ENCODE measurements at regions not wholly inside any gene's neighbourhood (a gene's known extent, or its start where the extent isn't known, plus 50 kb on each side); places are given as distances from the start of the nearest gene placed in this dataset.

- BruUV-seq (replicated peaks) = no TSS peak
- intact Hi-C loops (cut with micrococcal nuclease) = no loop called here
- Histone ChIP-seq H2AFZ (ENCODE audit: low read depth, low read length) (no peak overlapping the region), H3K9ac (ENCODE audit: insufficient read depth in 1 of 2, low read depth in 2 of 2, low read length in 2 of 2) (no peak overlapping the region), H3K4me3 (no peak overlapping the region), H3K9me3 (replicated peaks; ENCODE audit: control insufficient read depth, insufficient read depth, low read depth, low read length) (no peaks in the 10 kb centered on the region), H3K79me2 (ENCODE audit: control insufficient read depth, insufficient read depth, low read length) (no peaks in the 10 kb centered on the region), H3K36me3 (ENCODE audit: control insufficient read depth, insufficient read depth, low read length) (no peaks in the 10 kb centered on the region), H3K27ac (ENCODE audit: extremely low read depth, low read depth, low read length) (no peak overlapping the region), H4K20me1 (replicated peaks; ENCODE audit: control insufficient read depth, insufficient read depth, low read length) (no peaks in the 10 kb centered on the region), H3K4me1 (replicated peaks in 1 of 2; ENCODE audit: control insufficient read depth in 2 of 2, insufficient read depth in 2 of 2, low read length in 2 of 2) (no peaks in the 10 kb centered on the region; a peak in 2 of 5 replicates), H3K4me2 (ENCODE audit: insufficient read depth, low read length) (no peak overlapping the region), H3K9me1 (ENCODE audit: control insufficient read depth, insufficient read depth, low read length) (no peaks in the 10 kb centered on the region), H3K27me3 (ENCODE audit: control insufficient read depth in 2 of 2, insufficient read depth in 2 of 2, low read length in 2 of 2) (peaks cover 17 to 25% of the 10 kb centered on the region in 2 experiments; a peak in 4 of 5 replicates)
- ChIA-PET POLR2A (interaction anchor here (0.6 to 0.7 kb wide), 2 partner anchors 114 to 1642 kb away, joined by 3 read pairs; no protein-coding TSS in a partner anchor), CTCF (ENCODE audit: low intra/inter-chr PET ratio) (no interaction called here)
- DNase-seq (ENCODE audit: extremely low read depth in 1 of 4, low spot score in 3 of 4) (peak in 1 of 4 experiments; percentile 13), FAIRE-seq (no peak), ATAC-seq (no peak)
- WGBS (ENCODE audit: insufficient coverage, low coverage, missing lambda C conversion rate) = 1% methylated on average over 7 of the region's 7 CpGs
- in situ Hi-C loops (cut with MboI) = no loop called here
- TF ChIP-seq ZNF384 (IDR thresholded peaks at IDR 0.05; ENCODE audit: low read depth, low read length) (peak; percentile 67), LCOR (CRISPR knock-in tag; IDR thresholded peaks at IDR 0.05) (no peak), ATF1 (CRISPR knock-in tag; IDR thresholded peaks at IDR 0.05) (no peak), ATF1 (tag; IDR thresholded peaks at IDR 0.05) (no peak), ZC3H4 (CRISPR knock-in tag; IDR thresholded peaks at IDR 0.05; ENCODE audit: borderline replicate concordance) (no peak), ZC3H8 (IDR thresholded peaks at IDR 0.05) (no peak), NFIC (IDR thresholded peaks at IDR 0.05) (peak; percentile 83), ZNF311 (CRISPR knock-in tag; IDR thresholded peaks at IDR 0.05) (no peak), NFIX (CRISPR knock-in tag; IDR thresholded peaks at IDR 0.05; ENCODE audit: low read depth) (peak; percentile 54), RCOR1 (IDR thresholded peaks at IDR 0.05; ENCODE audit: borderline replicate concordance in 1 of 2, low read depth in 2 of 2, low read length in 2 of 2) (peak in 1 of 2 experiments; percentile 28; a peak in 1 of 4 replicates), KDM1A (IDR thresholded peaks at IDR 0.05) (no peak), MTA3 (IDR thresholded peaks at IDR 0.05; ENCODE audit: borderline replicate concordance) (no peak), MAZ (CRISPR knock-in tag; conservative IDR thresholded peaks at IDR 0.05 in 1 of 2, IDR thresholded peaks at IDR 0.05 in 1 of 2) (no peak), XRCC4 (IDR thresholded peaks at IDR 0.05; ENCODE audit: extremely low read depth, insufficient read depth, insufficient read length) (no peak)
- TF ChIP-seq, protein P1, sequence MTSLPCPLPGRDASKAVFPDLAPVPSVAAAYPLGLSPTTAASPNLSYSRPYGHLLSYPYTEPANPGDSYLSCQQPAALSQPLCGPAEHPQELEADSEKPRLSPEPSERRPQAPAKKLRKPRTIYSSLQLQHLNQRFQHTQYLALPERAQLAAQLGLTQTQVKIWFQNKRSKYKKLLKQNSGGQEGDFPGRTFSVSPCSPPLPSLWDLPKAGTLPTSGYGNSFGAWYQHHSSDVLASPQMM (CRISPR knock-in tag; IDR thresholded peaks at IDR 0.05) = no peak
- TF ChIP-seq, protein P2, sequence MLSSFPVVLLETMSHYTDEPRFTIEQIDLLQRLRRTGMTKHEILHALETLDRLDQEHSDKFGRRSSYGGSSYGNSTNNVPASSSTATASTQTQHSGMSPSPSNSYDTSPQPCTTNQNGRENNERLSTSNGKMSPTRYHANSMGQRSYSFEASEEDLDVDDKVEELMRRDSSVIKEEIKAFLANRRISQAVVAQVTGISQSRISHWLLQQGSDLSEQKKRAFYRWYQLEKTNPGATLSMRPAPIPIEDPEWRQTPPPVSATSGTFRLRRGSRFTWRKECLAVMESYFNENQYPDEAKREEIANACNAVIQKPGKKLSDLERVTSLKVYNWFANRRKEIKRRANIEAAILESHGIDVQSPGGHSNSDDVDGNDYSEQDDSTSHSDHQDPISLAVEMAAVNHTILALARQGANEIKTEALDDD (IDR thresholded peaks at IDR 0.05) = no peak
- TF ChIP-seq, protein P3, sequence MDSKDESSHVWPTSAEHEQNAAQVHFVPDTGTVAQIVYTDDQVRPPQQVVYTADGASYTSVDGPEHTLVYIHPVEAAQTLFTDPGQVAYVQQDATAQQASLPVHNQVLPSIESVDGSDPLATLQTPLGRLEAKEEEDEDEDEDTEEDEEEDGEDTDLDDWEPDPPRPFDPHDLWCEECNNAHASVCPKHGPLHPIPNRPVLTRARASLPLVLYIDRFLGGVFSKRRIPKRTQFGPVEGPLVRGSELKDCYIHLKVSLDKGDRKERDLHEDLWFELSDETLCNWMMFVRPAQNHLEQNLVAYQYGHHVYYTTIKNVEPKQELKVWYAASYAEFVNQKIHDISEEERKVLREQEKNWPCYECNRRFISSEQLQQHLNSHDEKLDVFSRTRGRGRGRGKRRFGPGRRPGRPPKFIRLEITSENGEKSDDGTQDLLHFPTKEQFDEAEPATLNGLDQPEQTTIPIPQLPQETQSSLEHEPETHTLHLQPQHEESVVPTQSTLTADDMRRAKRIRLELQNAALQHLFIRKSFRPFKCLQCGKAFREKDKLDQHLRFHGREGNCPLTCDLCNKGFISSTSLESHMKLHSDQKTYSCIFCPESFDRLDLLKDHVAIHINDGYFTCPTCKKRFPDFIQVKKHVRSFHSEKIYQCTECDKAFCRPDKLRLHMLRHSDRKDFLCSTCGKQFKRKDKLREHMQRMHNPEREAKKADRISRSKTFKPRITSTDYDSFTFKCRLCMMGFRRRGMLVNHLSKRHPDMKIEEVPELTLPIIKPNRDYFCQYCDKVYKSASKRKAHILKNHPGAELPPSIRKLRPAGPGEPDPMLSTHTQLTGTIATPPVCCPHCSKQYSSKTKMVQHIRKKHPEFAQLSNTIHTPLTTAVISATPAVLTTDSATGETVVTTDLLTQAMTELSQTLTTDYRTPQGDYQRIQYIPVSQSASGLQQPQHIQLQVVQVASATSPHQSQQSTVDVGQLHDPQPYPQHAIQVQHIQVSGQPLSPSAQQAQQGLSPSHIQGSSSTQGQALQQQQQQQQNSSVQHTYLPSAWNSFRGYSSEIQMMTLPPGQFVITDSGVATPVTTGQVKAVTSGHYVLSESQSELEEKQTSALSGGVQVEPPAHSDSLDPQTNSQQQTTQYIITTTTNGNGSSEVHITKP (IDR thresholded peaks at IDR 0.05; ENCODE audit: partially characterized antibody) = no peak
Observed at GRCh38 chr20:51095633-51096521, 73.0 kb upstream of the KCNG1 start.

Measured in K562 (cell line).